Keratinocyte (primary cell): ENCODE measurements at regions not wholly inside any gene's neighbourhood (a gene's known extent, or its start where the extent isn't known, plus 50 kb on each side); places are given as distances from the start of the nearest gene placed in this dataset.
A peak's percentile ranks its signal among the peaks of the same experiment; 100 is the strongest.

Experiments
- DNase-seq: peaks from one replicate; pipeline ENCODE4 v3.0.0-alpha.2; 2011; ENCODE audit warnings: low read depth, missing footprints, low spot score
- FAIRE-seq: peaks from 2 replicates; lab custom pipeline; 2011; peaks lifted over from hg19 to GRCh38; lab: Jason Lieb, UNC
- H2AFZ ChIP-seq: 2 replicates; pipeline ENCODE4 v1.6.0; 2012; ENCODE audit warnings: low read length, control low read depth, inconsistent platforms; ENCODE audit not compliant: control insufficient read depth
- H3K27ac ChIP-seq: 2 replicates; pipeline ENCODE4 v1.5.1; 2011; ENCODE audit warnings: low read length; ENCODE audit not compliant: control insufficient read depth, insufficient read depth
- H3K27me3 ChIP-seq: 3 replicates; pipeline ENCODE4 v1.6.0; 2011; ENCODE audit warnings: low read length; ENCODE audit not compliant: control insufficient read depth, insufficient read depth; ENCODE audit errors: extremely low read depth
- H3K36me3 ChIP-seq, 2 experiments: 2 replicates in 1 of 2; 3 replicates in 1 of 2; pipeline ENCODE4 v1.5.1; 2011; ENCODE audit warnings: low read length in 2 of 2, mild to moderate bottlenecking in 1 of 2; ENCODE audit not compliant: control insufficient read depth in 2 of 2, insufficient read depth in 2 of 2; ENCODE audit errors: extremely low read depth in 1 of 2
- H3K4me1 ChIP-seq: 3 replicates; pipeline ENCODE4 v1.5.1; 2011; ENCODE audit warnings: low read length; ENCODE audit not compliant: control insufficient read depth, insufficient read depth; ENCODE audit errors: extremely low read depth
- H3K4me2 ChIP-seq: 3 replicates; pipeline ENCODE4 v1.6.0; 2011; ENCODE audit warnings: low read depth, low read length; ENCODE audit not compliant: control insufficient read depth, insufficient read depth; ENCODE audit errors: extremely low read depth
- H3K4me3 ChIP-seq, 3 experiments: fragments of 200-600 bp in 1 of 3; sonication (generic) in 1 of 3; 2 replicates in 2 of 3; 3 replicates in 1 of 3; pipeline ENCODE4 v1.5.1; 2011 to 2016; ENCODE audit warnings: low read length in 3 of 3, mild to moderate bottlenecking in 3 of 3, control low read depth in 2 of 3, inconsistent platforms in 1 of 3, low read depth in 1 of 3, mixed read lengths in 1 of 3, mixed run types in 1 of 3, moderate library complexity in 1 of 3; ENCODE audit not compliant: control insufficient read depth in 2 of 3, insufficient read depth in 2 of 3; ENCODE audit errors: extremely low read depth in 1 of 3
- H3K79me2 ChIP-seq: 2 replicates; pipeline ENCODE4 v1.6.0; 2012; ENCODE audit warnings: low read length; ENCODE audit not compliant: control insufficient read depth, insufficient read depth
- H3K9ac ChIP-seq: 3 replicates; pipeline ENCODE4 v1.6.0; 2011; ENCODE audit warnings: low read length; ENCODE audit not compliant: control insufficient read depth, insufficient read depth; ENCODE audit errors: extremely low read depth
- H3K9me1 ChIP-seq: 3 replicates; pipeline ENCODE4 v1.6.0; 2011; ENCODE audit warnings: low read length; ENCODE audit not compliant: control insufficient read depth, insufficient read depth; ENCODE audit errors: extremely low read depth
- H3K9me3 ChIP-seq: 2 replicates; pipeline ENCODE4 v1.5.1; 2012; ENCODE audit warnings: low read depth, low read length; ENCODE audit not compliant: control insufficient read depth
- H4K20me1 ChIP-seq: 3 replicates; pipeline ENCODE4 v1.6.0; 2011; ENCODE audit warnings: low read length; ENCODE audit not compliant: control insufficient read depth, insufficient read depth; ENCODE audit errors: extremely low read depth
- EZH2 ChIP-seq: IDR thresholded peaks from one replicate; pipeline ENCODE4 v1.6.1; 2012; ENCODE audit warnings: inconsistent platforms, mild to moderate bottlenecking, low read length, moderate library complexity
- dilution Hi-C: fragments of 300-500 bp; cut with MboI; formaldehyde crosslinking; loops from one replicate; pipeline ENCODE4 v1.7.0; 2020; ENCODE audit warnings: low sequenced_read_pairs; ENCODE audit not compliant: extremely low pct_ligation_motif_present
- TF ChIP-seq, protein P1 (sequence below), 3 experiments: IDR thresholded peaks in 1 of 3; conservative IDR thresholded peaks in 1 of 3; optimal IDR thresholded peaks in 1 of 3; 2 replicates in 2 of 3; 3 replicates in 1 of 3; pipeline versions ENCODE3 to v1.5.1; 2011; ENCODE audit warnings: low read length in 3 of 3, mild to moderate bottlenecking in 3 of 3, moderate library complexity in 2 of 3, control low read depth in 1 of 3, inconsistent platforms in 1 of 3; ENCODE audit not compliant: insufficient read depth in 2 of 3; ENCODE audit errors: extremely low read depth in 1 of 3

GRCh38 chr3:72413228-72413627 is 435.0 kb downstream of the SHQ1 start:
- H4K20me1 ChIP-seq: peaks cover 8% of the 10 kb centered on the region
- DNase-seq (peak; percentile 2), FAIRE-seq (peak; percentile 87)
- H3K9me1 ChIP-seq: peaks cover 2% of the 10 kb centered on the region
- TF ChIP-seq EZH2: no peak
- TF ChIP-seq, protein P1, sequence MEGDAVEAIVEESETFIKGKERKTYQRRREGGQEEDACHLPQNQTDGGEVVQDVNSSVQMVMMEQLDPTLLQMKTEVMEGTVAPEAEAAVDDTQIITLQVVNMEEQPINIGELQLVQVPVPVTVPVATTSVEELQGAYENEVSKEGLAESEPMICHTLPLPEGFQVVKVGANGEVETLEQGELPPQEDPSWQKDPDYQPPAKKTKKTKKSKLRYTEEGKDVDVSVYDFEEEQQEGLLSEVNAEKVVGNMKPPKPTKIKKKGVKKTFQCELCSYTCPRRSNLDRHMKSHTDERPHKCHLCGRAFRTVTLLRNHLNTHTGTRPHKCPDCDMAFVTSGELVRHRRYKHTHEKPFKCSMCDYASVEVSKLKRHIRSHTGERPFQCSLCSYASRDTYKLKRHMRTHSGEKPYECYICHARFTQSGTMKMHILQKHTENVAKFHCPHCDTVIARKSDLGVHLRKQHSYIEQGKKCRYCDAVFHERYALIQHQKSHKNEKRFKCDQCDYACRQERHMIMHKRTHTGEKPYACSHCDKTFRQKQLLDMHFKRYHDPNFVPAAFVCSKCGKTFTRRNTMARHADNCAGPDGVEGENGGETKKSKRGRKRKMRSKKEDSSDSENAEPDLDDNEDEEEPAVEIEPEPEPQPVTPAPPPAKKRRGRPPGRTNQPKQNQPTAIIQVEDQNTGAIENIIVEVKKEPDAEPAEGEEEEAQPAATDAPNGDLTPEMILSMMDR (optimal IDR thresholded peaks at IDR 0.05 in 1 of 3, IDR thresholded peaks at IDR 0.05 in 1 of 3, conservative IDR thresholded peaks at IDR 0.05 in 1 of 3; ENCODE audit: extremely low read depth in 1 of 3, insufficient read depth in 2 of 3, low read length in 3 of 3): no peak
- H3K27me3 ChIP-seq: no peaks in the 10 kb centered on the region
- no peak overlapping the region for H2AFZ ChIP-seq
- H3K27ac ChIP-seq: no peak overlapping the region
- H3K36me3 ChIP-seq: no peaks in the 10 kb centered on the region
- no peak overlapping the region for H3K4me3 ChIP-seq
- peaks cover 19% of the 10 kb centered on the region for H3K4me1 ChIP-seq
- no peak overlapping the region for H3K4me2 ChIP-seq
- dilution Hi-C loops: no loop called here
- H3K9me3 ChIP-seq: no peaks in the 10 kb centered on the region
- peaks cover 89% of the 10 kb centered on the region for H3K79me2 ChIP-seq
- no peak overlapping the region for H3K9ac ChIP-seq

DNA sequence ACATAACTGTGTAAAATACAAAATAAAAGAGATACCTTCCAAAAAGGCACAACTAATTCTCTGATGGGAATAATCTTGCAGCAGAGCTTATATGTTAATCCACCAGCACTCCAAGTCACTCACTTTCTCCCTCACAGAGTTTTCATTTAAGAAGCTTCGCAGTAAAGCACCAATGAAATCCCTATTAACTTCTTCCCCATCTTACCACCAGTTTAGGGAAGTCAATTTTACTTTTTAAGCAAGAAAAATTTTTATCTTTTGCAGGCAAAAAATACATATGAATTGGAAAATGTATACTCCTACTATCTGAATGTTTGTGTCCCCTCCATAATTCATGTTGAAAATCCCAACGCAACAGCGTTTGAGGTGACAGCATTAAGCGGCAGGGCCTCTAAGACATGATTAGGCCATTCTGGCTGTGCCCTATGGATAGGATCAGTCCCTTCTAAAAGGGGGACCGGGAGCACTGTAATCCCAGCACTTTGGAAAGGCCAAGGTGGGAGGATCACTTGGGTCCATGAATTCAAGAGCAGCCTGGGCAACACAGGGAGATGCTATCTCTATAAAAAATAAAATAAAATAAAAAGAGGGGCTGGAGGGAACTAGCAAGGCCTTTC is 435.8 kb downstream of the SHQ1 start:
- no peak overlapping the region for H3K27ac ChIP-seq
- H3K4me1 ChIP-seq: peaks cover 16% of the 10 kb centered on the region
- H3K4me3 ChIP-seq: no peak overlapping the region
- no peaks in the 10 kb centered on the region for H3K27me3 ChIP-seq
- H4K20me1 ChIP-seq: peaks cover 10% of the 10 kb centered on the region
- H3K36me3 ChIP-seq: no peaks in the 10 kb centered on the region
- no peak overlapping the region for H3K9ac ChIP-seq
- dilution Hi-C loops: no loop called here
- no peaks in the 10 kb centered on the region for H3K9me3 ChIP-seq
- TF ChIP-seq EZH2: no peak
- TF ChIP-seq, protein P1 (optimal IDR thresholded peaks at IDR 0.05 in 1 of 3, IDR thresholded peaks at IDR 0.05 in 1 of 3, conservative IDR thresholded peaks at IDR 0.05 in 1 of 3; ENCODE audit: extremely low read depth in 1 of 3, insufficient read depth in 2 of 3, low read length in 3 of 3): no peak
- no peak overlapping the region for H3K4me2 ChIP-seq
- DNase-seq (no peak), FAIRE-seq (no peak)
- H3K79me2 ChIP-seq: peaks cover 90% of the 10 kb centered on the region
- H2AFZ ChIP-seq: no peak overlapping the region
- peaks cover 5% of the 10 kb centered on the region for H3K9me1 ChIP-seq
